ENCODE measurements at regions not wholly inside any gene's neighbourhood (a gene's known extent, or its start where the extent isn't known, plus 50 kb on each side); places are given as distances from the start of the nearest gene placed in this dataset.

GRCh38 chr21:41068967-41069642, 98.9 kb upstream of the BACE2 start:
- TF ChIP-seq CTCF (IDR thresholded peaks at IDR 0.05) (peak; percentile 58 to 72 (median 66)), POLR2A (IDR thresholded peaks at IDR 0.05) (no peak)
